ENCODE measurements at regions not wholly inside any gene's neighbourhood (a gene's known extent, or its start where the extent isn't known, plus 50 kb on each side); places are given as distances from the start of the nearest gene placed in this dataset.
"Not testable (repeated sequence)": the region's sequence is repeated elsewhere in the genome, so short reads cannot be mapped to it uniquely, and the experiment has no call there.

DNA sequence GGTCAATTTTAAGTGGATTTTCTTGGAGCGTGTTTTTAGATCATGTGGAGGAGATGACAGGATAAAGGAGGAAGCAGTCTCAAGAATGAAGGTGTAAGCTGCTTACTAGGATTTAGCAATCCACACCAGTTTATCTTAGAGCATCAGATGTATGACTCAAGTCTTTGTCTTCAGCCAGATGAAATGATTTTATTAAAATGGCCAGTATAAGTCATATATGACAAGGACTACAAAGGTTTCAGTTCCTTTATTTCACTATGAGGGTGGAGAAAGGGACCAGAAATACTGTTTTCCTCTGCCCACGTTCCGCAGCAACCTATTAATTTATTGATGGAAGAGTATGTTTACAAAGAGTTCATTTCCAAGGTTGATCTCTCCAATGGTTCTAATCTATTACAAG is 970.5 kb upstream of the SLC39A10 start:
- ATAC-seq (no peak), DNase-seq (ENCODE audit: low spot score in 2 of 2) (no peak)
- Mint-ChIP-seq H3K36me3 (no peaks in the 10 kb centered on the region), H3K9me3 (no peaks in the 10 kb centered on the region), H3K27ac (no peak overlapping the region)

DNA sequence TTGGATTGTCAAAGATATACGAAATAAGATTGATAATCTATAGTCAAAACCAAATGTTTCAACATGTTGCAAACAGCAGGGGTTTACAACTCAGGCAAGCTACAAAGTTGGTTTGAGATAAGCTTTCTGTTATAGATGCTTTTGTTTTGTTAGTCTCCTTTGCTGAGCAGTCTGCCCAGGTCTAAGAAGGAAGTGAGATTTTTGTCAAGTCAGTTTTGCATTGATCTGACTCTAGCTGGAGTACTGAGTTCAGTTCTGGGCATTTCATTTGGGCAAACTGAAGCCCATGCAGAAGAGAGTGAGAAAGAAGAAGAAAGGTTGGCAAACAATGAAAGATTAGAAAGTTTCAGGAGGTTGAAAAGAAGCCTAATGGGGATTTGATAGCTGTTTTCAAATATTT is 983.0 kb upstream of the SLC39A10 start:
- no peak for DNase-seq (ENCODE audit: low spot score in 2 of 2)
- Mint-ChIP-seq H3K9me3 (peaks cover 0 to 4% of the 10 kb centered on the region in 2 donors), H3K27ac (no peak overlapping the region), H3K36me3 (no peaks in the 10 kb centered on the region)
- no peak for ATAC-seq

DNA sequence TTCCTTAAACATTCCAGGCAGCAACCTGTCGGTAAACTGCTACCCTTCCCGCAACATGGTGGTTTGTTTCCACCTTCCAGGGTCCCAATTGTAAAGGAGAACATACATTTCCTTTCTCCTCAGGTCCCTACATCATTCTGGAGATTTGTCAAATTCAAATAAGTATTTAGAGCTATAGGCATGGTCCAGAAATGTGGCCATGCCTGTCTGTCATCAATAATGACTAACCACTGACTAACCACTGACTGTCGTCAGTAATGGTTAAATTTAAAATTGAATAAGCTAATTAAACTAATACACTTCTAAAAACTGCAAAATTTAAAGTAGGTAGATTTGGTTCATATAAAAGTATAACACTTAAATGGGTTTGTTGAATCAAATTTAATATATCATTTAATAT is 984.0 kb upstream of the SLC39A10 start:
- no peak for ATAC-seq
- DNase-seq (ENCODE audit: low spot score in 2 of 2) = no peak

DNA sequence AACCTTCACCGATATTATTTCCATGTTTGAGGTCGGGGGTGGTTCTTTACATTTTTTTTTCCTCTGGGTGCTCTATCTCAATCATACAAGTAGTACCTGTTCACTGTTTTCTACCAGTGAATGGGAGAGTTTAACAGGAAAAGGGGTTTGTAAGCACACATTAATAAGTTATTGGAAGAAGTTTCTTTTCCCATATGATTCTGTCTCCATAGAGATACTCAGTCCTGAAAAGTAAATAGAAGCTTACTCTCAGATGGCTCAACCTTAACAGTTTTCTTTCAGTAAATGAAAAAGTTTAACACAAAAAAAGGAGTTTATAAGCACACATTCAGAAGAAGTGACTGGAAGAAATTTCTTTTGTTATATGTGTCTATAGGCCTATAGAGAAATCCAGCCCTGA is 995.6 kb upstream of the SLC39A10 start:
- ATAC-seq = no peak
- H3K9me3 Mint-ChIP-seq = no peaks in the 10 kb centered on the region

More for the DNA sequence above, 984.0 kb upstream of the SLC39A10 start:
- H3K36me3 Mint-ChIP-seq = no peaks in the 10 kb centered on the region
- no peak overlapping the region for H3K27ac Mint-ChIP-seq
- peaks cover 0 to 4% of the 10 kb centered on the region in 2 donors for H3K9me3 Mint-ChIP-seq

DNA sequence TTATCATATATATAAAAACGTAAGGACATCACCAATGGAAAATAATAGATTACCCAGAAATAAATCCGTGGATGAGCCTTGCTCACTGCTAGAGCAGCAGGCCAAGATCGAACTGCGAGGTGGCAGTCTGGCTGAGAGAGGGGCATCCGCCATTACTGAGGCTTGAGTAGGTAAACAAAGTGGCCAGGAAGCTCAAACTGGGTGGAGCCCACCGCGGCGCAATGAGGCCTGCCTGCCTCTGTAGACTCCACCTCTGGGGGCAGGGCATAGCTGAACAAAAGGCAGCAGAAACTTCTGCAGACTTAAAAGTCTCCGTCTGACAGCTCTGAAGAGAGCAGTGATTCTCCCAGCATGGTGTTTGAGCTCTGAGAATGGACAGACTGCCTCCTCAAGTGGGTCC is 1018.0 kb upstream of the SLC39A10 start:
- ATAC-seq; DNase-seq (ENCODE audit: low spot score in 2 of 2); H3K27ac Mint-ChIP-seq; H3K36me3 Mint-ChIP-seq: not testable (repeated sequence)
- peaks cover 17 to 30% of the 10 kb centered on the region in 2 donors for H3K9me3 Mint-ChIP-seq

More for the DNA sequence above, 995.6 kb upstream of the SLC39A10 start:
- DNase-seq (ENCODE audit: low spot score in 2 of 2) = no peak
- Mint-ChIP-seq H3K27ac (no peak overlapping the region), H3K36me3 (no peaks in the 10 kb centered on the region)

DNA sequence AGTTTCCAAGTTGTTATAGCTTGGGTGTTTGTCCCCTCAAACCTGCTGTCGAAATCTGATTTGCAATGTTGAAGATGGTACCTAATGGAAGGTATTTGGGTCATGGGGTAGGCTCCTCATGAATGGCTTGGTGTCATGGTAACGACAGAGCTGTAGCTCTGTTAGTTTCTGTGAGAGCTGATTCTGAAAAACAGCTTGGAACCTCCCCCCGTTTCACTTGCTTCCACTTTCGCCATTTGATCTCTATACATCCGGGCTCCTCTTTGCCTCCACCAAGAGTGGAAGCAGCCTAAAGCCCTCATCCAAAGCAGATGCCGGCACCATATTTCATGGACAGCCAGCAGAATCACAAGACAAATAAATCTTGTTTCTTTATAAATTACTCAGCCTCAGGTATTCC is 1035.1 kb upstream of the SLC39A10 start:
- Mint-ChIP-seq H3K9me3 (no peaks in the 10 kb centered on the region), H3K36me3 (no peaks in the 10 kb centered on the region), H3K27ac (no peak overlapping the region)
- no peak for DNase-seq (ENCODE audit: low spot score in 2 of 2)
- no peak for ATAC-seq

DNA sequence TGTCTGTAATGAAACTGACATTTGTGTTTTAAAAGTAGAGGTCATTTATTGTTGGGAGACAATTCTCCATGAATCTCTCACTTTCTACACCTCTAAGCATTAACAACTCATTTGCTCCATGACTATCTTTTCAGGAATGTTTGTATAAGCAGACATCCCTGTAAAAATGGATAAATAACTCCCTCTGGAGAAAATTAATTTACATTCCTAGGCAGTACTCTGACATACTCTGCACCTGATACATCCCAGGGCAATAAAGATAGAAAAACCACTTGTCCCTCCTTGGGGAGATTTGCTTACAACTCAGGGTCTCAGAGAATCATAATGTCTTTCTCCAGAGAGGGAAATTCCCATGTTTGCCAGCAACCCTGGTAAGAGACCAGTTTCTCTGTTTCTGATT is 1037.7 kb upstream of the SLC39A10 start:
- no peak overlapping the region for H3K27ac Mint-ChIP-seq
- no peaks in the 10 kb centered on the region for H3K9me3 Mint-ChIP-seq
- ATAC-seq = no peak
- no peaks in the 10 kb centered on the region for H3K36me3 Mint-ChIP-seq
- no peak for DNase-seq (ENCODE audit: low spot score in 2 of 2)

DNA sequence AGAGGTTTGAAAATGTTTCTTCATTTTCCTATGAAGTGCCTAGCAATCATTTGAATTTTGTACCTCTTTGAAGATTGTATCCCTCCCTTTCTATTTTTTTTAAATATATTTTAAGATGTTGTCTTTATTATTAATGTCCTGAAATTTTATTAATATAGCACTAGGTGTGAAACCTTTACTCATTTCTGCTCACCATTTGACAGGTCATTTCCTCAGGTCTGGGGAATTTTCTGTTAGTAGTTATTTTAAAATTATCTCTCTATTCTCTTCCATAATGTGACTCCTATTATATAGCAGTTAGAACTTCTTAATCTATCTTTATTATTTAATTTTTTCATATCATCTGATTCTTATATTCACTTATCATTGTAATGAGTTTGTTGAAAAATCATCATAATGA is 1038.6 kb upstream of the SLC39A10 start:
- DNase-seq (ENCODE audit: low spot score in 2 of 2) (no peak), ATAC-seq (no peak)
- no peaks in the 10 kb centered on the region for H3K36me3 Mint-ChIP-seq
- no peaks in the 10 kb centered on the region for H3K9me3 Mint-ChIP-seq
- H3K27ac Mint-ChIP-seq = no peak overlapping the region

DNA sequence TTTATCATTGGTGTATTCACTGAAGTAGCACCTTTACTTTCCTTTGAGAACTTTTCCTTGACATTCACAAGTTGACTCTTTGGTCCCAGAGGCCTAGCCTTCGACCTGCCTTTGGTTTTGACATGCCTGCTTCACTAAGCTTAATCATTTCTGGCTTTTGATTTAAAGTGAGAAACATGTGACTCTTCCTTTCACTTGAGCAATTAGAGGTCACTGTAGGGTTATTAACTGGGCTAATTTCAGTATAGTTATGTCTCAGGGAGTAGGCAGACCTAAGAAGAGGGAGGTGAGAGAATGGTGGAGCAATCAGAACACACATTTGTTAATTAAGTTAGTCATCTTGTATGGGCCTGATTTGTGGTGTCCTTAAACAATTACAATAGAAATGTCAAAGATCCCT is 1040.7 kb upstream of the SLC39A10 start:
- H3K9me3 Mint-ChIP-seq = peaks cover under 1 to 2% of the 10 kb centered on the region in 2 donors
- no peak overlapping the region for H3K27ac Mint-ChIP-seq
- DNase-seq (ENCODE audit: low spot score in 2 of 2) (no peak), ATAC-seq (no peak)
- no peaks in the 10 kb centered on the region for H3K36me3 Mint-ChIP-seq

DNA sequence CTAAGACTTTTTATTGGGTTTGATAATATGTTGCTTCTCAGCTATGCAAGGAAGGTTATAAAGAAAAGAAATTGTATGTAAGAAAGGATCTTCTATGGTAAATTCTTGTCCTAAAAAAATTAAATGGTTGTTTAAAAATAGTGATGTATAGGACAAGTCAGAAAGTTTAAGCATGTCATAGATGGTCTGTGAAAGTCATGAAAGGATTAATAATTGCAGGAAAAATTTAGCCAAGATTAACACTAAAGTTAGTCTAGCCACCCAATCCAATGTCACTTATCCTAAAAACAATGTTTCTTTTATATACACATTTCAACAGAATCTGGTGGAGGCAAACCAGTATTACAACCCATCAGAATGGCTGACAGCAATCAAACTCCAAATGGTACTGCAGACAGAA is 1046.7 kb upstream of the SLC39A10 start:
- no peaks in the 10 kb centered on the region for H3K36me3 Mint-ChIP-seq
- DNase-seq (ENCODE audit: low spot score in 2 of 2) = no peak
- ATAC-seq = no peak
- peaks cover 4 to 11% of the 10 kb centered on the region in 2 donors for H3K9me3 Mint-ChIP-seq
- H3K27ac Mint-ChIP-seq = no peak overlapping the region

DNA sequence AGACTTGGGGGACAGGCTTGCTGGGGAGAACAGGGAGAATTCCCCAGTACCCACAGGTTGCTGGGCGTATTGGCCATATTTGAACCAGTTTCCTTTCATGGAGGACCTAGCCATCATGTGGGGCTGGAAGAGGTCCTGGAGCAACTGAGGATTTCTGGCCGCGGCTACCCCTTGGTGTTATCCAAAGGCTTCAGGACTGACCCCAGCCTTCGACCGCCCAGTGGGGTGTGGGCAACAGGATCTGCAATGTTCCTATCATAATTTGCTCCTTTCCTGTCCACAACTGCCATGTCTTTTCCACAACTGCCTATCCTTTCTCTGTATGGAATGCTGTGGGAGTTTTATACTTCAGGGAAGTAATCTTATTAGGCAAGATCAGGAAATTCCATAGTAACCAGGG is 1053.6 kb upstream of the SLC39A10 start:
- H3K27ac Mint-ChIP-seq = no peak overlapping the region
- DNase-seq (ENCODE audit: low spot score in 2 of 2) (no peak), ATAC-seq (no peak)
- H3K9me3 Mint-ChIP-seq = peaks cover 16% of the 10 kb centered on the region in 2 donors
- peaks cover 6 to 11% of the 10 kb centered on the region in 2 donors for H3K36me3 Mint-ChIP-seq

DNA sequence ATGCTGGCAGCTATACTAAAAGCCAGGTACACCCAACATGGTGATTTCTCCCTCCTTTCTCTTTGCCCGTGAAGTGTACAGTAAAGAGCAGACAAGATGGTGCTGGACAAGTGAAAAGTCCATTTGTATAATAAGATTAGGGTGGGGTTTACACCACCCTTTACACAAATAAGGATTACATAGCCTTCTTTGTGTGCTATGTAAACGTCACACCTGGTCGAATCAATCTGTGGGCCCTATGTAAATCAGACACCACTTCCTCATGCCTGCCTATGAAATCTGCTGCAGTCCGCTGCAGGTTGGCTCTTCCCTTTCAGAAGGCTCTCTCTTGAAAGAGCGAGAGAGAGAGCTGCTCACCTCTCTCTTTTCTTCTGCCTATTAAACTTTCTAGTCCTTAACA is 1054.3 kb upstream of the SLC39A10 start:
- Mint-ChIP-seq H3K36me3 (peaks cover 6 to 11% of the 10 kb centered on the region in 2 donors), H3K9me3 (peaks cover 16% of the 10 kb centered on the region in 2 donors), H3K27ac (no peak overlapping the region)
- DNase-seq (ENCODE audit: low spot score in 2 of 2) (no peak), ATAC-seq (no peak)

DNA sequence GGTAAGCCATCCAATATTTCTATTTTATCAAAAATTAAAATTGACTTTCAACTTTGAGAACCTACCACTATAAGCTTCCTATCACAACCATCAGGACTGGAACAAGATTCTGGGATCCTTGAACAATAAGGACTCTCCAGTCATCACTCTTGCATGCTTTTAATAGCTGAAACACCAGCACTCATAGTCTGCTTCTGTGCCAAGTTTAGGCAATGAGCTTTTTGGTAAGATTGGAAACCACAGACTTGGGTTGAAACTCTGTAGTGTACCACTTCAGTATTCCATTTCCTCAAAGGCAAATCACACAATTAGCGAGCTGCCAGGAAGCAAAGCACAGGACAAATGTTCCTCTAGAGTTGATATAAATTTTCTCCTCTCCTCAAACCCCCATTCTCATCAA is 1065.8 kb upstream of the SLC39A10 start:
- no peak for ATAC-seq
- Mint-ChIP-seq H3K36me3 (no peaks in the 10 kb centered on the region), H3K9me3 (no peaks in the 10 kb centered on the region), H3K27ac (no peak overlapping the region)
- DNase-seq (ENCODE audit: low spot score in 2 of 2) = no peak

DNA sequence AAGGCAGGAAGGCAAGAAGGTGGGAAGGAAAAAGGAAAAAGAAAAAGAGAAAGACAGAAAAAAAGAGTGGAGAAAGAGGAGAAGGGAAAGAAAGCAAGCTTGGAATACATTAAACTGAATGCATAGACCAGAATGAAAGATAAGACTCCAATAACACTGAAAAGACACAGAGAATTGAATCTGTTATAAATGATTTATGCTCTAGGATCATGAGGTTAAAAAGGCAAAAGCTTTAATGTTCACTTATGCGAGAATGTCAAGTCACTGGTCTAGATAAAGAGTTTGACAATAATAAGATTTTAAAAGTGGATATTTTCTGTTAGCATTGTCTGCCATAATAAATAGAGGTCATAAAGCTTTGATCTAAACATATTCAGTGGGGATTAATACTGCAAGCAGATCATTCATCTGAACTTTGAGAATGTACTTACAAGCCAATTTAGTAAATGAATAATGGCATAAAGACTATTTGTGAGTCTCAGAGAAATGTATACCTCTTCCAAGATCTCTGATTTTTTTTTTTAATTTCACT is 1069.2 kb upstream of the SLC39A10 start:
- H3K9me3 Mint-ChIP-seq = no peaks in the 10 kb centered on the region
- DNase-seq (ENCODE audit: low spot score in 2 of 2) = no peak
- no peak for ATAC-seq
- no peak overlapping the region for H3K27ac Mint-ChIP-seq
- no peaks in the 10 kb centered on the region for H3K36me3 Mint-ChIP-seq

DNA sequence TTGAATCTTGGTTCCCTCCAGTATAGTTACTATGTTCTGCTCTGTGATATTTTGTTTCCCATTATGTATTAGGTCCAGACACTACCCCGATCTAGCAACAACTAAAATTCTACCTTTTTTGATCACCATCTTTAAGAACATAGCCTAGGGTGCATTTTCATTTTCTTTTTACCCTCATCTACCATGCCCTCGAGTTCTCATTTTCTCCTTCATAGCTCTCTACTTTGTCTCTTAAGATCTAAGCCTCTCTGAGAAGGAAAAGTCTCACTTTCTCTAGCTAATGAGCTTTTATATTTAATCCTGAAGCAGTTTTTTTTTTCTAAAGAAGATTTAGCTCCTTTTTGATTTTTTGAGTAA is 1089.4 kb upstream of the SLC39A10 start:
- DNase-seq (ENCODE audit: low spot score in 2 of 2) = no peak
- no peak overlapping the region for H3K27ac Mint-ChIP-seq
- no peaks in the 10 kb centered on the region for H3K9me3 Mint-ChIP-seq
- ATAC-seq = peak in 1 of 2 donors; percentile 7
- no peaks in the 10 kb centered on the region for H3K36me3 Mint-ChIP-seq

DNA sequence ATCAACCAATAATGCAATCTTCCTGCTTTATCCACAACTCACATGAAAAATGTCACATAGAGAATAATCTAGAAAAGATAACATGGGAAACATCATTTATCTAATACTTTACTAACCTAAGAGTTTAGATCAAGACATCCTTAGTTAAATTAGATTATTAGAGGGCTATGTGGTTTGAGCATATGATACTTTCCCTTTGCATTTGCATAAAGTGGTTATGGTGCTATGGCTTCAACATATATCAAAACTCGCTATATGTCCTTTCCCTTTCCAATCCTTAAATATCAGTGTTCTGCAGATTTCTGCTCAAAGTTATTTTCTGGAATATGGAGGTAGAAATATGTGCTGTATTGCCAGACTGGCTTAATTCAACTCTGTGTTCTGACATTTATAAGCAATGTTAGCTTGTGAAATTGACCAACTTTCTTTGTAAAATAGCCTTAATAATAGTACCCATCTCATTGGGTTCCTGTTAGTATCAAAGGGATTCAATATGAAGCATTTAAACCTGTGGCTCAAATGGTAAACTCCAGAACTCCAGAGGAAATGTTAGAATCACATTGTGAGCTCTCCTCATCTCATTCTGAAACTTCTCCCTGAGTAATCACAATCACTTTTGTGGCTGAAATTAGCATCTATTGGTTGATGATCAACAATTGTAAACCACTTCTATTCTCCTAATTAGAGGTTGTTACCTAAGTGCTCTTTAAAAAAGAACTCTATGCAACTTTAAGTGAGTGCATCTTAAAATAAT is 1089.9 kb upstream of the SLC39A10 start:
- no peaks in the 10 kb centered on the region for H3K9me3 Mint-ChIP-seq
- H3K27ac Mint-ChIP-seq = no peak overlapping the region
- peak in 1 of 2 donors; percentile 53 for ATAC-seq
- no peak for DNase-seq (ENCODE audit: low spot score in 2 of 2)
- H3K36me3 Mint-ChIP-seq = no peaks in the 10 kb centered on the region

DNA sequence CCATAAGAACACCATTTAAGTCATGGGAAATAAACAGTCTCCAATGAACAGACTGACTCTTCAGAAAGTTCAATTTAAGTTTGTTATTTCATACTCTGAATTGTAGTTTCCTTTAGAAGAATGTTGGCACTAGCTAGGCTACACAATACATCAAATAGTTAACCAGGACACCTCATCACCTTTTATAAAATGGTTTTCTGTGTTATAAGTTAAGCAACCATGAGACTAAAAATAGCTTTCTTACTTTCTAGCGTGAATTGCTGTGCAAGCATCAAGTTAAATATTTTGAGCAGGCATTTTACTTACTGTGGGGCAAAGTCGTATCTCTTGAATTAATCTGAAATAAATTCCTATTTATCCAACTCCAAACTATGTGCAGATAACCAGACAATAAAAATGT is 1092.6 kb upstream of the SLC39A10 start:
- ATAC-seq (no peak), DNase-seq (ENCODE audit: low spot score in 2 of 2) (no peak)
- Mint-ChIP-seq H3K27ac (no peak overlapping the region), H3K9me3 (no peaks in the 10 kb centered on the region), H3K36me3 (no peaks in the 10 kb centered on the region)

DNA sequence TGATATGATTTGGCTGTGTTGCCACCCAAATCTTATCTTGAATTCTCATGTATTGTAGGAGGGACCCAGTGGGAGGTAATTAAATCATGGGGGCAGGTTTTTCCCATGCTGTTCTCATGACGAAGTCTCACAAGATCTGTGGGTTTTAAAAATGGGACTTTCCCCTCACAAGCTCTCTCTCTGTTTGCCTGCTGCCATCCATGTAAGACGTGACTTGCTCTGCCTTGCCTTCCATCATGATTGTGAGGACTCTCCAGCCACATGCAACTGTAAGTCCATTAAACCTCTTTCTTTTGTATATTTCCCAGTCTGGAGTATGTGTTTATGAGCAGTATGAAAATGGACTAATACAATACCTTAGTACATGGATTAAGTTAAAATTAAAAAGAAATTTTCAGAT is 1094.7 kb upstream of the SLC39A10 start:
- DNase-seq (ENCODE audit: low spot score in 2 of 2) (no peak), ATAC-seq (no peak)
- H3K9me3 Mint-ChIP-seq = no peaks in the 10 kb centered on the region
- no peak overlapping the region for H3K27ac Mint-ChIP-seq
- no peaks in the 10 kb centered on the region for H3K36me3 Mint-ChIP-seq
